ENCODE measurements at regions not wholly inside any gene's neighbourhood (a gene's known extent, or its start where the extent isn't known, plus 50 kb on each side); places are given as distances from the start of the nearest gene placed in this dataset.

GRCh38 chr10:123241391-123242141 lies 87.4 kb downstream of the BUB3 start:
- no peak for TF ChIP-seq POLR2A (IDR thresholded peaks at IDR 0.05)
- no peak for TF ChIP-seq CTCF (IDR thresholded peaks at IDR 0.05)

All from stomach (tissue), 4 donors.